Gastroesophageal sphincter (tissue), 4 donors: ENCODE measurements at regions not wholly inside any gene's neighbourhood (a gene's known extent, or its start where the extent isn't known, plus 50 kb on each side); places are given as distances from the start of the nearest gene placed in this dataset.

ENCODE experiments used
- ATAC-seq: fragments of 150-250 bp; one replicate; pipeline ENCODE4 v1.9.1; 2016; ENCODE audit warnings: mild to moderate bottlenecking, moderate library complexity
- H3K27ac ChIP-seq, 4 donors: fragments of 200-600 bp; sonication (generic) in 3 of 4; 1 replicate in 3 of 4; 2 replicates in 1 of 4; pipeline ENCODE4 v1.5.1; 2016 to 2019
- H3K27me3 ChIP-seq: fragments of 200-600 bp; sonication (generic); one replicate; pipeline ENCODE4 v1.5.1; 2019
- H3K36me3 ChIP-seq, 2 donors: fragments of 200-600 bp; sonication (generic); one replicate each; pipeline ENCODE4 v1.5.1; 2019; ENCODE audit warnings: control low read depth in 1 of 2
- H3K4me1 ChIP-seq, 3 donors: fragments of 200-600 bp; sonication (generic); 1 replicate in 2 of 3; 2 replicates in 1 of 3; pipeline ENCODE4 v1.5.1; 2016 to 2019; ENCODE audit warnings: control low read depth in 2 of 3
- H3K4me3 ChIP-seq, 2 donors: fragments of 200-600 bp; sonication (generic); one replicate each; pipeline ENCODE4 v1.5.1; 2019; ENCODE audit warnings: mild to moderate bottlenecking in 1 of 2, moderate library complexity in 1 of 2
- H3K9me3 ChIP-seq, 3 donors: fragments of 200-600 bp; sonication (generic); one replicate each; pipeline ENCODE4 v1.5.1; 2017 to 2019; ENCODE audit warnings: control low read depth in 2 of 3
- EP300 ChIP-seq: sonication (generic); formaldehyde crosslinking; IDR thresholded peaks from one replicate; pipeline ENCODE4 v1.6.1; 2017; ENCODE audit warnings: antibody characterized with exemption, mild to moderate bottlenecking
- POLR2A ChIP-seq, 2 donors: fragments of 450-650 bp; IDR thresholded peaks; one replicate each; pipeline ENCODE4 v1.6.1; 2017; ENCODE audit warnings: antibody characterized with exemption in 2 of 2, mild to moderate bottlenecking in 2 of 2, moderate library complexity in 1 of 2
- POLR2AphosphoS5 ChIP-seq: sonication (generic); formaldehyde crosslinking; IDR thresholded peaks from one replicate; pipeline ENCODE4 v1.6.1; 2017; ENCODE audit warnings: antibody characterized with exemption
- WGBS, 2 donors: methylation state at CpG; one replicate each; pipeline ENCODE4 v1.1.5; 2018; ENCODE audit warnings: low coverage in 1 of 2; 5-methylcytosine and 5-hydroxymethylcytosine counted together
- TF ChIP-seq, protein P1 (sequence below), 4 experiments: fragments of 200-600 bp in 2 of 4; fragments of 450-650 bp in 2 of 4; sonication (generic) in 1 of 4; IDR thresholded peaks; one replicate each; pipeline ENCODE4 v1.5.1; 2017 to 2019; ENCODE audit warnings: antibody characterized with exemption in 4 of 4, mild to moderate bottlenecking in 2 of 4, moderate library complexity in 2 of 4

DNA sequence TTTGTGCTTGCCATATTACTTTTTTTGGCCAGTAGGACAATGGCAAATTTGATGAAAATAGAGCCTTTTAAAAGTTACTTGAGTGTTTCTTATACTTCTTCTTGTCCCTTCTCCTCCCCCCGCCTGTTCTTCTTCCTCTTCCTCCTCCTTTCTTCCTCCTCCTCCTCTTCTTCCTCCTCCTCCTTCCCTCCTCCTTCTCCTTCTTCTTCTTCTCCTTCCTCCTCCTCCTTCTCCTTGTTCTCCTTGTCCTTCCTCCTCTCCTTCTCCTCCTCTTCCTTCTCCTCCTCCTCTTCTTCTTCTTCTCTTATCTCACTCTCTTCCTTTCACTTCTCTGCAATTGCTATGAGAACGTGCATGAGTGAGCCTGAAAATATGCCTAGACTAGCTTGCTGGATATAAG lies 466.2 kb upstream of the NR5A2 start:
- H3K36me3 ChIP-seq: no peaks in the 10 kb centered on the region
- no peaks in the 10 kb centered on the region for H3K4me1 ChIP-seq
- no peak overlapping the region for H3K27ac ChIP-seq
- 42 to 86% methylated on average over 1 to 2 of the region's 2 CpGs for WGBS, 2 donors
- H3K27me3 ChIP-seq: no peaks in the 10 kb centered on the region
- no peaks in the 10 kb centered on the region for H3K9me3 ChIP-seq
- no peak for ATAC-seq
- no peak overlapping the region for H3K4me3 ChIP-seq
- TF ChIP-seq POLR2A (IDR thresholded peaks at IDR 0.05): no peak
- TF ChIP-seq POLR2AphosphoS5: no peak
- TF ChIP-seq, protein P1, sequence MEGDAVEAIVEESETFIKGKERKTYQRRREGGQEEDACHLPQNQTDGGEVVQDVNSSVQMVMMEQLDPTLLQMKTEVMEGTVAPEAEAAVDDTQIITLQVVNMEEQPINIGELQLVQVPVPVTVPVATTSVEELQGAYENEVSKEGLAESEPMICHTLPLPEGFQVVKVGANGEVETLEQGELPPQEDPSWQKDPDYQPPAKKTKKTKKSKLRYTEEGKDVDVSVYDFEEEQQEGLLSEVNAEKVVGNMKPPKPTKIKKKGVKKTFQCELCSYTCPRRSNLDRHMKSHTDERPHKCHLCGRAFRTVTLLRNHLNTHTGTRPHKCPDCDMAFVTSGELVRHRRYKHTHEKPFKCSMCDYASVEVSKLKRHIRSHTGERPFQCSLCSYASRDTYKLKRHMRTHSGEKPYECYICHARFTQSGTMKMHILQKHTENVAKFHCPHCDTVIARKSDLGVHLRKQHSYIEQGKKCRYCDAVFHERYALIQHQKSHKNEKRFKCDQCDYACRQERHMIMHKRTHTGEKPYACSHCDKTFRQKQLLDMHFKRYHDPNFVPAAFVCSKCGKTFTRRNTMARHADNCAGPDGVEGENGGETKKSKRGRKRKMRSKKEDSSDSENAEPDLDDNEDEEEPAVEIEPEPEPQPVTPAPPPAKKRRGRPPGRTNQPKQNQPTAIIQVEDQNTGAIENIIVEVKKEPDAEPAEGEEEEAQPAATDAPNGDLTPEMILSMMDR (IDR thresholded peaks at IDR 0.05): no peak
- no peak for TF ChIP-seq EP300

DNA sequence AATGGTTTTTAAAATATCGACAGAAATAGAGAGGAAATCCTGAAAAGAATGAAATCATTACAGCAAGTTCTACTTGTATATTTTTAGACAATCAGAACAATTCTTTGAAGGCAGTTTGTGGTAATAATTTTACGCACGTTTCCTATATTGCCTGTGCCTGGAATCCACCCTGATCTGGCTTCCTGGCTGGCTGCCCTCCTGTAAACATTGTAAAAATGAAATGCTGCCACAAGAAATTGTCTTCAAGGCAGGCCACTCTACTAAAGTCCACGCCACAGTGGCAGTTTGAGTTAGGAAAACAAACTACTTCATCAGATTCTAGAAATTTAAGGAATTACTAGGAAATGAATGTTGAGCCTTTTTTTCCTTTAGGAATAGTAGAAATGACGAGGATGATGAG lies 454.5 kb upstream of the NR5A2 start:
- no peaks in the 10 kb centered on the region for H3K9me3 ChIP-seq
- ATAC-seq: no peak
- WGBS, 2 donors: 33 to 37% methylated on average over 5 of the region's 5 CpGs

DNA sequence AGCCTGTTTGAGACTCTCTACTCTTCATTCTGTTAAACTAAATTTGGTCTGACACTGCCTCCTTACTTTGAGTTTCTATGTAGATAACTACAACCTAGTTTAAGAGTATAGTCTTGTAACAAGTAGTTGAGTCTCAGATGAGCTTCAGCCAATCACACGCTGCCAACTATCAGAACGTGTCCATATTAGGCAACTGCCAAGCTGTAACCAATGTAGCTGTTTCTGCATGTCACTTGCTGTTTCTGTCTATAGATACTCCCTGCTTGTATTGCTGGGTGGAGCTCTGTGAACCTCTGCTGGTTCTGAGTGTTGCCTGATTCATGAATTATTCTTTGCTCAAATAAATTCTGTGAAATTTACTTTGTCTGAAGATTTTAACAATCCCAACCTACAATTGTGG lies 452.6 kb upstream of the NR5A2 start:
- no peak for TF ChIP-seq POLR2AphosphoS5
- no peak for TF ChIP-seq EP300
- TF ChIP-seq POLR2A (IDR thresholded peaks at IDR 0.05): no peak
- Histone ChIP-seq H3K4me1 (no peaks in the 10 kb centered on the region), H3K27ac (no peak overlapping the region), H3K27me3 (no peaks in the 10 kb centered on the region), H3K36me3 (no peaks in the 10 kb centered on the region), H3K9me3 (no peaks in the 10 kb centered on the region), H3K4me3 (no peak overlapping the region)
- WGBS, 2 donors: 64 to 75% methylated on average over 2 of the region's 2 CpGs
- ATAC-seq: no peak

More for the DNA sequence above, 454.5 kb upstream of the NR5A2 start:
- no peaks in the 10 kb centered on the region for H3K27me3 ChIP-seq
- H3K27ac ChIP-seq: no peak overlapping the region
- H3K4me3 ChIP-seq: no peak overlapping the region
- TF ChIP-seq, protein P1 (IDR thresholded peaks at IDR 0.05): no peak
- TF ChIP-seq EP300 (no peak), POLR2AphosphoS5 (no peak), POLR2A (IDR thresholded peaks at IDR 0.05) (no peak)
- no peaks in the 10 kb centered on the region for H3K4me1 ChIP-seq
- H3K36me3 ChIP-seq: no peaks in the 10 kb centered on the region

DNA sequence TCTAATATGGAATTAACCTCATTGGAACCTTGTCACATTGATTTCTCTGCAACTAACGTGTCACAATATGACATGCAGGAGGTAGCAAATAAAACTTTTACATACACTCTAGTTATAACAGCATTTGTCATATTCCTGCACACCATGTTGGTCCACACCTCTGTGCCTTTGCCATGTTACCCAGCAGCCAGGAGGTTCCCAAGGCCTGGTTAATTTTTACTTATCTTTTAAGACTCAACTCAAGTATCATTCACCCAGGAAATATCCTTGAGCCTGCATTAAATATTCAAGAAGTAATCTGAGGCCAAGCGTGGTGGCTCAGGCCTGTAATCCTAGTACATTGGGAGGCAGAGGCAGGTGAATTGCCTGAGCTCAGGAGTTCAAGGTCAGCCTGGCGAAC lies 447.2 kb upstream of the NR5A2 start:
- TF ChIP-seq, protein P1 (IDR thresholded peaks at IDR 0.05): no peak
- no peak for TF ChIP-seq POLR2AphosphoS5
- no peak for TF ChIP-seq EP300
- no peak for TF ChIP-seq POLR2A (IDR thresholded peaks at IDR 0.05)
- Histone ChIP-seq H3K9me3 (no peaks in the 10 kb centered on the region), H3K4me1 (no peaks in the 10 kb centered on the region), H3K36me3 (no peaks in the 10 kb centered on the region), H3K4me3 (no peak overlapping the region), H3K27ac (no peak overlapping the region), H3K27me3 (no peaks in the 10 kb centered on the region)
- ATAC-seq: no peak
- WGBS, 2 donors: 76 to 84% methylated on average over 2 to 3 of the region's 3 CpGs

DNA sequence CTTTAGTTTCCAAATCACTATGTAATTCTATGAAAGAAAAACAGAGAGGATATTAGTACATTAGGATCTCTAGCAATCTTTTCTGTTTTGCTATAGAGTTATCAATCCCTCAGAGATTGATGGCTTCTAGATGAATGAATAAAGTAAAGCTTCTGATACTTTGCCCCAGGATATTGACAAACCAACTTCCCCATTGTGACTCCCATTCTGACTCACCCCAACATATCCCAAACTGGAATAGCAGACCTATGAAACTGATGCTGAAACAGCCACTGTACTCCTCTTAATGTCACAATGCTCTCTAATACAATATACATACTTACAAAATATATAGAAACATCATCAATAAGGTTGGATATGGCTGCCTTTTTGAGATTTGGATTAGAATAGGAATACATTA lies 442.1 kb upstream of the NR5A2 start:
- Histone ChIP-seq H3K27ac (no peak overlapping the region), H3K27me3 (no peaks in the 10 kb centered on the region), H3K4me1 (no peaks in the 10 kb centered on the region), H3K9me3 (no peaks in the 10 kb centered on the region), H3K4me3 (no peak overlapping the region), H3K36me3 (no peaks in the 10 kb centered on the region)
- ATAC-seq: no peak
- TF ChIP-seq POLR2A (IDR thresholded peaks at IDR 0.05): no peak
- no peak for TF ChIP-seq POLR2AphosphoS5
- TF ChIP-seq EP300: no peak
- TF ChIP-seq, protein P1 (IDR thresholded peaks at IDR 0.05): no peak

DNA sequence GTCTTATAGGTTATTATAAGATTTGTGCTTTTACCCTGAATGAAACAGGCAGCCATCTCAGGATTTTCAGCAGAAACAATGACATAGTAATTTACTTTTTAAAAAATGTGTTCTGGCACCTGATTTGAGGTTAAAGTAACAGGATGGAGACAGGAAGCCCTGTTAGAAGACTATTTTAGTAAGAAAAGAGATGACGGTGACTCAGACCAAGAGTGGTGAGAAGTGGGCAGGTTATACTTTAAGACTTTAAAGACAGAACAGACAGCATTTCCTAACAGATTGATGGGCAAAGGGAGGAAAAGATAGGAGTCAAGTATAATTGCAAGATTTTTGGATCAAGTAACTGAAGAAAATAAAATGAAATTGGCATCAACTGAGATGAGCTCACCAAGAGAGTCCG lies 436.8 kb upstream of the NR5A2 start:
- no peak for TF ChIP-seq POLR2A (IDR thresholded peaks at IDR 0.05)
- TF ChIP-seq POLR2AphosphoS5: no peak
- TF ChIP-seq, protein P1 (IDR thresholded peaks at IDR 0.05): no peak
- TF ChIP-seq EP300: no peak
- no peak for ATAC-seq
- 39 to 46% methylated on average over 2 of the region's 2 CpGs for WGBS, 2 donors
- no peaks in the 10 kb centered on the region for H3K9me3 ChIP-seq
- H3K4me1 ChIP-seq: no peaks in the 10 kb centered on the region
- H3K36me3 ChIP-seq: no peaks in the 10 kb centered on the region
- H3K4me3 ChIP-seq: no peak overlapping the region
- no peak overlapping the region for H3K27ac ChIP-seq
- no peaks in the 10 kb centered on the region for H3K27me3 ChIP-seq
